HG03439 (cell line): ENCODE measurements at regions not wholly inside any gene's neighbourhood (a gene's known extent, or its start where the extent isn't known, plus 50 kb on each side); places are given as distances from the start of the nearest gene placed in this dataset.

Source experiments
- ATAC-seq: cut with Tn5 transposase; IDR thresholded peaks from one replicate; pipeline ENCODE4 v1.9.1; 2021; ENCODE audit warnings: mild to moderate bottlenecking, moderate library complexity; ENCODE audit not compliant: unreplicated experiment

- ATAC-seq: no peak
Observed at GRCh38 chr12:13318231-13319015, 121.9 kb downstream of the EMP1 start.

- ATAC-seq: no peak
Observed at GRCh38 chr12:13316587-13317246, 120.2 kb downstream of the EMP1 start.

- ATAC-seq: no peak
Observed at GRCh38 chr12:13313886-13314285, 117.4 kb downstream of the EMP1 start.

DNA sequence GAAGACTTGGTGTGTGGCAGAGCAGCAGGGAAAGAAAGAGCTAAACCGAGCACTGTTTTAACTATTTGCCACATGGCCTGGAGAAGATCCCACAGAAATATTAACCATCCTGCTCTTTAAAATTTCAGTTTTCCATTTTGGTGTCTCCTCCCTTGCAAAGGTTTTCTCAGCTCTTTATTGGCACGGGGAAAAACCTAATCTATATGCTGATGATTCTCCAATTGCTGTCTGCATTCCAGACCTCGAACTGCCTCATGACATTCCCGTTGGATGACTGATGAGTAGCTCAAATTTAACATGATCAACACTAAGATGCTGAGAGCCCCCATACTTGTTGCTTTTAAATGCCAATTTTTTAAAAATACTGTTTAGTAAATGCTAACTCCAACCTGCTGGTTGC lies 115.0 kb downstream of the EMP1 start:
- no peak for ATAC-seq

- no peak for ATAC-seq
Observed at GRCh38 chr12:13307143-13307816, 110.8 kb downstream of the EMP1 start.

DNA sequence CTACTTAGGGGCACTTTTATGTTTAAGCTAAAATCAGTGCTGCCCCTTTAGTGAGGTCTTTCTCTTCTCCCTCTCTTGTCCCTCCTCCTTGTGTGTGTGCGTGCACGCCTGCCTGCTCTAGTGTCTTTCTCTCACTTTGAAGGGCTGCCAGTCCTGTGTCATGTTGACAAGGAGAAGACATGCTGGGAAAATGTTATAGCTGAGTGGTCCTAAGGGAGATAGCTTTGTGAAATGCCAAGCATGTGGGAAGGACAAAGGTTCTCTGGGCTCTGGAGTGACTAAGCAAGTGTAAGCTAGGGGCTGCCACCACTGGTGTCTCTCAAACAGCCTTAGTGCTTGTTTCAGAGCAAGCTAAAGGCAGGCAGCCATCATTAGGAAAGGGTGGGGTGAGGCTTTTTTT lies 108.4 kb downstream of the EMP1 start:
- ATAC-seq: no peak

DNA sequence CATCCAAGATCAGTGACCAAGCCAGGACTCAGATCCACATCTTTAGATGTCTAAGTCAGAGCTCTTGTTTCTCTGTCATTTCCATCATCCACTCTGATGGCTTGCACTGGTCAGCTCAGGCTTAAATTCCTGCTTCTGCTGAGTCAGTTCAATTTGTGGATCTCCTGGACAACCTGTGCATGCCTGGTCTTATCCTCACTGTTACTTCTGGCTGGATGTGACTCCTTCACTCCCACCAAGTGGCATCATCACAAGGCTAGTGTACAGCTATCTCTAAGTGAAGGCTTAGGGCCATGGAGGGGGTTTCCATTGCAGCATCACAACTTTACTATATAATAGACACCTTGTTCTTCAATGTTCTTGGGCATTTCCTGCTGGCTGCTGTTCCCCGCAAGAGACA lies 102.9 kb downstream of the EMP1 start:
- ATAC-seq: no peak

- ATAC-seq: no peak
Observed at GRCh38 chr12:13293096-13293495, 96.6 kb downstream of the EMP1 start.

GRCh38 chr12:13289653-13290289 lies 93.2 kb downstream of the EMP1 start:
- no peak for ATAC-seq

DNA sequence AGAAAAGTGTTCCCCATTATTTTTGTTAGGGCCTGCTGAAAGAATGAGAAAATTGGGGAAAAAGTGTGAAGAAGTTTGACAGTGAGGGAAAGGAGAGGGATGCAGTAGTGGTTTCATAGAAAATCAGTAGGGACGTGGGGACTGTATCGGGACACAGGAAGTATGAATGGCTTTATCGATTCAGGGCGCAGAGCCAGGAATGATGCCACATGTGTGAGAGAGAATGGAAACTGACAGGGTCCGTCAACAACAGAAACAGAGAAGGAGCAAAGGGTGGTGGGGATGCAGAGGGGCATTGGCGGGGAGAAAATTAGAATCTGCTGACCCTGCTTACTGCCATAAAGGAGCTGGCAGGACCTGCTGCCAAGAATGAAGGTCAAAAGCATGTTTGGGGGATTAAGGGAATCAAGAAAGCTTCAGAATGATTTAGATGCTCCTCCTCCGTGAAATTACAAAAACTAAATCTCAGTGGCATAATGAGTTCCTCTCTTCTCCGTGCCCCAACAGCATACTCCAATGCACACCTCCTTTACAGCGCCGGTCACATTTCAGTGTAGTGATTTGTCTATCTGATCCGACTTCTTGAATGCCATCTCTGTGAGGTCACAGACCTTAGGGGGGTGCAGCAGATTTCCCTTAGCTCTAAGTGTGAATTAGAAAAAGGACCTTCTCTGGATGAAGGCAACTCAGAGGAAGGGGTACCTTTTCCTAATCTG lies 92.6 kb downstream of the EMP1 start:
- ATAC-seq: no peak

DNA sequence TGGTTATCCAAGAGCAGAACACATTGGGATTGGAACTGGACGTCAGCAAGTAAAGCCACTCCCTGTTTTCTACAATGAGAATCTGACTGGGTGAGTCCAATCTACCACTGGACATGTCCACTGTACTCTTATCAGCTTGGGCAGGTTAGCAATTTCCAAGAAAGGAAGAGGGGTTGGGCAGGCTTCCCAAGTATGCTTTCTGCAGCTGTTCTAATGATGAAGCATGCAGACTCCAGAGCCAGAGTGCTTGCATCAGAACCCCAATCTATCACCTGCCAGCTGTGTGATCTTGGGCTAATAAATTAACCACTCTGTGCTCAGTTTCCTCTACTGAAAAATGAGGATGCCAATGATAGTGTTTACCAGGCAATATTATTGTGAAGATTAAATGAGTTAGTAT lies 92.0 kb downstream of the EMP1 start:
- ATAC-seq: no peak

- no peak for ATAC-seq
Observed at GRCh38 chr12:13283867-13284266, 87.3 kb downstream of the EMP1 start.

DNA sequence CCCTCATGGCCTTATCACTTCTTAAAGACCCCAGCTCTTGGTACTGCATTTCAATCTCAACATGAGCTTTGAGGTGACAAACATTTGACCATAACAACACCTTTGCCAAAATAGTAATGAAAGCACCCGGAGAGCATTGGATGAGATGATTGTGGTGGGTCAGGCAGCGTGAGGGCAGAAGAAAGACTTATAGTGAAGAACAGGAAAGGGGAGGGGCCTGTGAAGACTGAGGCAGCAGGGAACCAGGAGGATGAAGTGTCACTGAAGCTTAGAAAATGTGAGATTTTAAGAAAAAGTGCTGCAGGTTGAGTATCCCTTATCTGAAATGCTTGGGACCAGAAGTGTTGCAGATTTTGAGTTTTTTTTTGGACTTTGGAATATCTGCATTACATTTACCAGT lies 86.3 kb downstream of the EMP1 start:
- no peak for ATAC-seq

- no peak for ATAC-seq
Observed at GRCh38 chr12:13278249-13278787, 81.8 kb downstream of the EMP1 start.

GRCh38 chr12:13277293-13277692 lies 80.8 kb downstream of the EMP1 start:
- no peak for ATAC-seq

GRCh38 chr12:13275241-13276085 lies 78.9 kb downstream of the EMP1 start:
- ATAC-seq: no peak

DNA sequence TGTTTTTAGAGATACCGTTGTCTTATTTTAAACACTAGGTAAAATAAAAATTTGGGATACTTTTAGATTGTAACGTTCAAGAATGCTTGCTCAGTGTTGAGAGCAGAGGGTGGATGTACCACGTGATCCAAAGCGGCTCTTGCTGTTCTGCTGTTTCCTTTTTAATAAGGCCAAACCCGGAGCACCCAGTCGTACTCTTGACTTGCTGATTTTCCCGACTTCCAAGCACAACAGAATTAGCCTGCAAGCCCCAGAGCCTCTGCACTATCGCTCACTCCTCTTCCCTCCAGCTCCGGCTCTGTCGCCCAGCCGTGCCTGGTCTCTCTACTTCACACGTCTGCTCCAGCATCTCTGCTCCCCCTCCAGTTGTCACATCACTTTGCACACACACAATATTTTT lies 77.3 kb downstream of the EMP1 start:
- ATAC-seq: no peak

DNA sequence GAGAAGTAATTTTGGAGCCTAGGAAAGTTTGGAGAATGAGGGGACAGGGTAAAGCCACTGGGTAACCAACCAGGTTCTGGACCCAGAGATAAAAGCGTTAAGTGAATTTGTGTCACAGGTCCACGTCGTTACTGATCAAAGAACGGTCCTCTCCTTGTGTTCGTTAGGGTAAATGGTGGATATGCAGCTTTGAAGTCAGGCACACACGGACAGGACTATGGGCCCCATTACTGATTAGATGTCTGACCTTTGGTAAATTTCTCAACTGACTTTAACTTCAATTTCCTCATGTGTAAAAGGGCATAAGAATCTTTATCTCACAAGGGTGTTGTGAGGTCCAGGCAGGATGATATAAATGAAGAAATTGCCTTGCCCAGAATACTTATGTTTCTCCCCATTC lies 76.6 kb downstream of the EMP1 start:
- ATAC-seq: no peak

DNA sequence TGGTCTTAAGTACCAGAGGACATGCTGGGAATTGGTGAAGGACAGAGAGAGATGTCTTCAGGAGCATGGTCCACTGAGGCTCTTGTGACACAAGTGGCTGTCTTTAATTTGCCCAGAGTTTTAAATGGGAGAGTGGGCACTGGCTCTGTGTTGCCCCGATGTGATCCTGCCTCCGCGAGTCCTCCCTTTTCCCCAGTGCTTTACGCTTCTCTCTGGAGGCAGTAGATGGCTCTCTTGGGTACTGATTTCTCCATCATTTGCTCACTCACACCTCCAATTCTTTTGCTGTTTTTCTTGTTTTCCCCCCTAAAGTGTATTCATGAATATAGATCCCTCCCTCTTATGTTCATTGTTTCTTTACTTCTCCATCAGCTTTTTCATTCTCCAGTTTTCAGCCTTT lies 74.3 kb downstream of the EMP1 start:
- no peak for ATAC-seq
